Prostate gland (tissue), 2 donors: ENCODE measurements at regions not wholly inside any gene's neighbourhood (a gene's known extent, or its start where the extent isn't known, plus 50 kb on each side); places are given as distances from the start of the nearest gene placed in this dataset.
A peak's percentile ranks its signal among the peaks of the same experiment; 100 is the strongest.

Experiments used
- DNase-seq: peaks from one replicate; pipeline ENCODE4 v3.0.0-alpha.2; 2019; ENCODE audit warnings: low spot score
- H3K27ac ChIP-seq, 2 donors: fragments of 200-600 bp; sonication (generic); 2 replicates each; pipeline ENCODE4 v1.5.1; 2017 to 2019
- H3K27me3 ChIP-seq: fragments of 200-600 bp; sonication (generic); replicated peaks from 2 replicates; pipeline ENCODE4 v1.5.1; 2019; ENCODE audit not compliant: insufficient read depth
- H3K36me3 ChIP-seq, 2 donors: fragments of 200-600 bp; sonication (generic); 1 replicate in 1 of 2; 2 replicates in 1 of 2; pipeline versions ENCODE4 v1.5.1 to v1.8.1; 2017 to 2019
- H3K4me1 ChIP-seq: fragments of 200-600 bp; sonication (generic); replicated peaks from 2 replicates; pipeline ENCODE4 v1.5.1; 2019
- H3K4me3 ChIP-seq, 2 donors: fragments of 200-600 bp; sonication (generic); 2 replicates each; pipeline ENCODE4 v1.5.1; 2017 to 2019
- H3K9me3 ChIP-seq: fragments of 200-600 bp; sonication (generic); 2 replicates; pipeline ENCODE4 v1.5.1; 2017
- POLR2A ChIP-seq: fragments of 450-650 bp; IDR thresholded peaks from one replicate; pipeline ENCODE4 v1.6.1; 2016; ENCODE audit warnings: antibody characterized with exemption, mild to moderate bottlenecking
- POLR2AphosphoS5 ChIP-seq: sonication (generic); formaldehyde crosslinking; IDR thresholded peaks from one replicate; pipeline ENCODE4 v1.6.1; 2017; ENCODE audit warnings: antibody characterized with exemption
- WGBS: methylation state at CpG from one replicate; pipeline ENCODE4 v1.1.5; 2018; 5-methylcytosine and 5-hydroxymethylcytosine counted together
- intact Hi-C: fragments of 100-400 bp; cut with DNase I; formaldehyde crosslinking; loops from one replicate; pipeline ENCODE4 v1.14.2; 2022
- TF ChIP-seq, protein P1 (sequence below), 4 experiments: fragments of 200-600 bp in 2 of 4; fragments of 450-650 bp in 2 of 4; sonication (generic) in 2 of 4; IDR thresholded peaks; 1 replicate in 3 of 4; 2 replicates in 1 of 4; pipeline ENCODE4 v1.5.1; 2016 to 2019; ENCODE audit warnings: antibody characterized with exemption in 4 of 4, mild to moderate bottlenecking in 2 of 4, moderate library complexity in 2 of 4

DNA sequence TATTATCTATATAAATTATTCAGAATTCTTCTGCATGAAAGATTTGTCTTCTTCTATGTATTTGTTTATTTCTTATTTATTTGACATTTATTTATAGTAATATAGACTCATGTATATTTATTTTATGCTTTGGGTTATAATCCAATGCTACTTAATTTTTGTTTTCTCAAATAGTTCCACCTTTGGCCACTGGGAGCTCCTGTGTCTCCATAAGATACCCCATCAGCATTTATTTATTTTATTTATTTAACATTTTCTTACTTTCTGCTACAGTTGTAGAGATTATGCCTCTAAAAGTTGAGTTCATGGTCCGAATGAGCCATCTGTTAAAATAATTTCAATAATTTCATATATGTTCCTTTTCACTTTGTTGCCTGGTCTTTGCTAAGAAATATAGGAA is 289.4 kb downstream of the ADGRL2 start:
- no peaks in the 10 kb centered on the region for H3K27me3 ChIP-seq
- H3K4me1 ChIP-seq, result no peaks in the 10 kb centered on the region
- no peaks in the 10 kb centered on the region for H3K9me3 ChIP-seq
- no peaks in the 10 kb centered on the region for H3K36me3 ChIP-seq
- intact Hi-C loops, result no loop called here
- 95% methylated on average over 1 of the region's 1 CpG for WGBS
- DNase-seq, result no peak
- no peak overlapping the region for H3K27ac ChIP-seq
- no peak overlapping the region for H3K4me3 ChIP-seq
- TF ChIP-seq POLR2AphosphoS5 (no peak), POLR2A (no peak)
- TF ChIP-seq, protein P1, sequence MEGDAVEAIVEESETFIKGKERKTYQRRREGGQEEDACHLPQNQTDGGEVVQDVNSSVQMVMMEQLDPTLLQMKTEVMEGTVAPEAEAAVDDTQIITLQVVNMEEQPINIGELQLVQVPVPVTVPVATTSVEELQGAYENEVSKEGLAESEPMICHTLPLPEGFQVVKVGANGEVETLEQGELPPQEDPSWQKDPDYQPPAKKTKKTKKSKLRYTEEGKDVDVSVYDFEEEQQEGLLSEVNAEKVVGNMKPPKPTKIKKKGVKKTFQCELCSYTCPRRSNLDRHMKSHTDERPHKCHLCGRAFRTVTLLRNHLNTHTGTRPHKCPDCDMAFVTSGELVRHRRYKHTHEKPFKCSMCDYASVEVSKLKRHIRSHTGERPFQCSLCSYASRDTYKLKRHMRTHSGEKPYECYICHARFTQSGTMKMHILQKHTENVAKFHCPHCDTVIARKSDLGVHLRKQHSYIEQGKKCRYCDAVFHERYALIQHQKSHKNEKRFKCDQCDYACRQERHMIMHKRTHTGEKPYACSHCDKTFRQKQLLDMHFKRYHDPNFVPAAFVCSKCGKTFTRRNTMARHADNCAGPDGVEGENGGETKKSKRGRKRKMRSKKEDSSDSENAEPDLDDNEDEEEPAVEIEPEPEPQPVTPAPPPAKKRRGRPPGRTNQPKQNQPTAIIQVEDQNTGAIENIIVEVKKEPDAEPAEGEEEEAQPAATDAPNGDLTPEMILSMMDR (IDR thresholded peaks at IDR 0.05), result peak in 1 of 4 experiments; percentile 10

DNA sequence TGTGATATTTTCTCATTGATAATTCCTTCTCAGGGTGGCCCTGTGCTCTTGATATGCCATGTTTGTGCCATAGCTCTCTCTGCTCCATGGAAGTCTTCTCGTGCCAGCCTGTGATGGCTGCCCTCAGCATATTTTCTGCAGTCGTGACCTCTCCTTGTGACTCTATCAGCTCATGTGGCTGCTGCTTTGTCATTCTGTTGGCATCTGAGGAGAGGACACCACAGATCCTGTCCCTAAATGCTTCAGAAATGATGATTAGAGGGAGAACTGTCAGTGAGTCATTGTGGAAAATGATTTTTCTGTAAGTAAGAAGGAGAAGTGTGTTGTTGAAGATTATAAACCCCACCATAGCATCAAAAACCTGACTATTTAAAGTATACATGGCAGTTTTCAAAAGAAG is 286.0 kb downstream of the ADGRL2 start:
- Histone ChIP-seq H3K27me3 (no peaks in the 10 kb centered on the region), H3K4me1 (no peaks in the 10 kb centered on the region), H3K36me3 (no peaks in the 10 kb centered on the region), H3K27ac (no peak overlapping the region), H3K4me3 (no peak overlapping the region), H3K9me3 (no peaks in the 10 kb centered on the region)
- WGBS, result 80% methylated on average over 2 of the region's 2 CpGs
- TF ChIP-seq POLR2A, result no peak
- no peak for TF ChIP-seq POLR2AphosphoS5
- TF ChIP-seq, protein P1 (IDR thresholded peaks at IDR 0.05), result no peak
- intact Hi-C loops, result no loop called here
- no peak for DNase-seq

DNA sequence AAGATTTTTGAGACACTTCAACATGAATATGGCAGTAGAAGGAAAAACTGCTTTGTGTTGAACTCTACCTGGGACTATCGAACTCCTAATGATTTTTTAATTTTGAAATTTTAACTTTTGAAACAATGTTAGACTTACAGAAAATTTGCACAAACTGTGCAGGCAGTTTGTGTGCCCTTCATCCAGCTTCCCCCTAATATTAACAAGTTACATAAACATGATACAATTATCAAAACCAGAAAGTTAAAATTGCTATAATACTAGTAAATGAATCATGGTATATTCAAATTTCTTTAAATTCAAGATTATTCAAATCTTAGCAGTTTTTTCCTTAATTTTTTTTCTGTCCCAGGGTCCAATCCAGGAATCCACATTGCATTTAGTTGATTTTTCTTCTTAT is 278.9 kb downstream of the ADGRL2 start:
- no peak overlapping the region for H3K27ac ChIP-seq
- intact Hi-C loops, result no loop called here
- no peaks in the 10 kb centered on the region for H3K9me3 ChIP-seq
- TF ChIP-seq, protein P1 (IDR thresholded peaks at IDR 0.05), result no peak
- TF ChIP-seq POLR2AphosphoS5, result no peak
- no peak for TF ChIP-seq POLR2A
- H3K4me3 ChIP-seq, result no peak overlapping the region
- no peaks in the 10 kb centered on the region for H3K27me3 ChIP-seq
- 97% methylated on average over 1 of the region's 1 CpG for WGBS
- H3K4me1 ChIP-seq, result no peaks in the 10 kb centered on the region
- no peaks in the 10 kb centered on the region for H3K36me3 ChIP-seq
- DNase-seq, result no peak

DNA sequence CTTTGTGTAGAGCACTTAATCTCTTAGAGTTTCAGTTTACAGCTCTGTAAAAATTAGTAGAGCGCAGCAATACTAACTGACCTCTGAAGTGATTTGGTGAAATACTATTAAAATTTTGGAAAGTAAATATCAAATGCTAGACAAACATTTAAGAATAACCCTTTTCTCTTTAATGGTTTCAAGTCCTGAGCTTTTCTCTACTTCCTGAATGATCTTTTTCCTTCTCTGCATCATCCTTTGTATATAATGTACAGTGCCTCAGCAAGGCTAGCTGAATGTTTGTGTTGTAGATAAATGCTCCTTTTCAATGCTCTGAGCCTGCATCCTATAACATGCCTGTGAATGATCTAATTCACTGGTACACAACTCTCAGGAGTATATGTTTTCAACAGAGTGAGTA is 272.9 kb downstream of the ADGRL2 start:
- Histone ChIP-seq H3K27ac (no peak overlapping the region), H3K4me3 (no peak overlapping the region), H3K4me1 (no peaks in the 10 kb centered on the region), H3K36me3 (no peaks in the 10 kb centered on the region), H3K9me3 (no peaks in the 10 kb centered on the region), H3K27me3 (no peaks in the 10 kb centered on the region)
- WGBS, result 59% methylated on average over 1 of the region's 1 CpG
- intact Hi-C loops, result no loop called here
- no peak for DNase-seq
- TF ChIP-seq, protein P1 (IDR thresholded peaks at IDR 0.05), result no peak
- TF ChIP-seq POLR2AphosphoS5 (no peak), POLR2A (no peak)

DNA sequence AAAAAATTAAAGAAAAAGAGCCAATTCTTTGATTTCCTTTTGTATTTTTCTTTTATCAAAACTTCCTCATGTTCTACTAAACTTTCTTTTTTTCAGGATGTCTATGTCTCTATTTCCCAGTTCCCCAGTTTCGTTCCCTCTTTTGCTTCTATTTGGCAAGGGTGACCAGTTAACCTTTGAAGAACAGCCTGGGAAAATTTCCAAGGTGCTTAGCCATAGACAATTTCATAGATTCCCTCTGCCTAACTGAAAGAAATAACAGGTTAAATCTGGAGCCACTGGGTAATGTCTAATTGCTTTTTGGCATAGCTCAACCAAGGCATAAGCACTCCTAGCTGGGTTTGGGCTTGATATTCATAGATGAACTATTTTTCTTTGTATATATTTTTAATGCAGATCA is 272.3 kb downstream of the ADGRL2 start:
- DNase-seq, result no peak
- intact Hi-C loops, result no loop called here
- no peak for TF ChIP-seq POLR2A
- no peak for TF ChIP-seq POLR2AphosphoS5
- TF ChIP-seq, protein P1 (IDR thresholded peaks at IDR 0.05), result no peak
- no peaks in the 10 kb centered on the region for H3K9me3 ChIP-seq
- 4% methylated on average over 1 of the region's 1 CpG for WGBS
- H3K4me1 ChIP-seq, result no peaks in the 10 kb centered on the region
- no peak overlapping the region for H3K4me3 ChIP-seq
- H3K36me3 ChIP-seq, result no peaks in the 10 kb centered on the region
- no peak overlapping the region for H3K27ac ChIP-seq
- no peaks in the 10 kb centered on the region for H3K27me3 ChIP-seq
